Karpas-422 (cell line): ENCODE measurements at regions not wholly inside any gene's neighbourhood (a gene's known extent, or its start where the extent isn't known, plus 50 kb on each side); places are given as distances from the start of the nearest gene placed in this dataset.

Source experiments
- DNase-seq: peaks from one replicate; pipeline ENCODE4 v3.0.0-alpha.2; 2015
- H2AFZ ChIP-seq: fragments of 200-600 bp; sonication (generic); 2 replicates; pipeline ENCODE4 v1.6.1; 2014; ENCODE audit warnings: antibody characterized with exemption, low read length, mixed read lengths
- H3K27ac ChIP-seq: fragments of 200-600 bp; sonication (generic); 2 replicates; pipeline ENCODE4 v1.5.1; 2014; ENCODE audit warnings: mild to moderate bottlenecking, low read length, moderate library complexity
- H3K27me3 ChIP-seq: fragments of 200-600 bp; sonication (generic); 2 replicates; pipeline ENCODE4 v1.6.1; 2014; ENCODE audit warnings: low read length, mixed read lengths
- H3K36me3 ChIP-seq: fragments of 200-600 bp; sonication (generic); 2 replicates; pipeline ENCODE4 v1.6.1; 2014; ENCODE audit warnings: low read length, mixed read lengths; ENCODE audit not compliant: insufficient read depth
- H3K4me1 ChIP-seq: fragments of 200-600 bp; sonication (generic); 2 replicates; pipeline ENCODE4 v1.6.1; 2014; ENCODE audit warnings: mild to moderate bottlenecking, low read length, mixed read lengths
- H3K4me2 ChIP-seq: fragments of 200-600 bp; sonication (generic); 2 replicates; pipeline ENCODE4 v1.6.1; 2014; ENCODE audit warnings: low read length, low read depth, mild to moderate bottlenecking; ENCODE audit not compliant: poor library complexity, severe bottlenecking
- H3K4me3 ChIP-seq: fragments of 200-600 bp; sonication (generic); 2 replicates; pipeline ENCODE4 v1.5.1; 2014; ENCODE audit warnings: mild to moderate bottlenecking, antibody characterized with exemption, low read length, mixed read lengths
- H3K79me2 ChIP-seq: fragments of 200-600 bp; sonication (generic); 2 replicates; pipeline ENCODE4 v1.6.1; 2014; ENCODE audit warnings: mild to moderate bottlenecking, low read length, mixed read lengths
- H3K9ac ChIP-seq: fragments of 200-600 bp; sonication (generic); 2 replicates; pipeline ENCODE4 v1.6.0; 2014; ENCODE audit warnings: low read length
- H3K9me2 ChIP-seq: fragments of 200-600 bp; sonication (generic), shearing (Covaris generic); replicated peaks from 2 replicates; pipeline ENCODE4 v1.6.0; 2014; ENCODE audit warnings: mild to moderate bottlenecking, low read length, moderate library complexity; ENCODE audit not compliant: insufficient read depth
- H3K9me3 ChIP-seq: fragments of 300-700, 200-600 bp; sonication (generic); 2 replicates; pipeline ENCODE4 v1.6.1; 2014; ENCODE audit warnings: low read length, mixed read lengths
- H4K20me1 ChIP-seq: fragments of 200-600 bp; sonication (generic); 2 replicates; pipeline ENCODE4 v1.6.1; 2014; ENCODE audit warnings: mild to moderate bottlenecking, antibody characterized with exemption, low read length, low read depth; ENCODE audit not compliant: insufficient read depth

- Histone ChIP-seq H2AFZ (no peak overlapping the region), H3K36me3 (no peaks in the 10 kb centered on the region), H3K79me2 (no peaks in the 10 kb centered on the region), H3K9me2 (no peaks in the 10 kb centered on the region), H3K4me3 (no peak overlapping the region), H3K9ac (no peak overlapping the region), H4K20me1 (no peaks in the 10 kb centered on the region), H3K4me2 (no peak overlapping the region), H3K9me3 (no peaks in the 10 kb centered on the region), H3K27ac (no peak overlapping the region), H3K27me3 (no peaks in the 10 kb centered on the region), H3K4me1 (no peaks in the 10 kb centered on the region)
- DNase-seq: no peak
These were observed 152.5 kb upstream of the CADM1 start for GRCh38 chr11:115656669-115657068.

DNA sequence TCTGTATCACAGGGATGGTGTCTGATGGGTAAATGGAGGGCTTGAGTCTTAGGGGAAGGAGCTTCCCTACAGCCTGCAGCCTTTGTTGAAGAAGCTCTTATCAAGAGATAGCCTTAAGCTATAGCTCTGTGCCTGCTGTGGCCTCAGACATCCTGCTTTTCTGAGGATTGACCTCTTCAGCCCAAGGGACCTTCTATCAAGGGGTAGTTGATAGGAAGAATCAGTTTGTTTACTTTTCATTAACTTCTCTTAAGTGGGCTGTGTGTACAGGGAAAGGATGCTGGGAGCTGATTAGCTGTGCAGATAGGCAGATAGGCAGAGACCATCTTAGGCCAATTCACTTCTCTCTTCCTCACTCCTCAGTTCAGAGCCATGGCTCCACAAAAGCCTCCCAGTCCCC lies 151.8 kb upstream of the CADM1 start:
- no peak overlapping the region for H3K9ac ChIP-seq
- no peaks in the 10 kb centered on the region for H3K4me1 ChIP-seq
- no peak overlapping the region for H2AFZ ChIP-seq
- H3K27me3 ChIP-seq: no peaks in the 10 kb centered on the region
- H3K9me2 ChIP-seq: no peaks in the 10 kb centered on the region
- no peaks in the 10 kb centered on the region for H4K20me1 ChIP-seq
- H3K79me2 ChIP-seq: no peaks in the 10 kb centered on the region
- H3K4me2 ChIP-seq: no peak overlapping the region
- no peak overlapping the region for H3K27ac ChIP-seq
- H3K4me3 ChIP-seq: no peak overlapping the region
- no peaks in the 10 kb centered on the region for H3K36me3 ChIP-seq
- no peak for DNase-seq
- H3K9me3 ChIP-seq: no peaks in the 10 kb centered on the region

DNA sequence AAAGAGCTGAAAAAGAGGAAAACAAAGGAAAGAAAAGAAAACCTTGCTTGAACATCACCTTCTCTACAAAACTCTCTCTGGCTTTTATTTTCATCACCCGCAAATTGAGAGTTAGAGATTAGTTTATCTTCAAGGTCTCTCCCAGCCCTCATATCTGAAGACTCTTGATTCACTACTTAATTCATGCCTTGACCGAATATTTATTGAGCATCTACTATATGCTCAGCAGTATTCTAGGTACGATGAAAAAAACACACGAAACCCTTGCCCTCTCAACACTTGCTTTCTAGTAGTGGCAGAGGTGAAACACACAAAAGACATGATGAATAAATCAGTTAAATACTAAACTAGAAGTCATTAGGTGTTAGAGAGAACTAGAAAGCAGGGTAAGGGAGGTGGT lies 150.6 kb upstream of the CADM1 start:
- no peak overlapping the region for H2AFZ ChIP-seq
- no peak overlapping the region for H3K9ac ChIP-seq
- H3K4me2 ChIP-seq: no peak overlapping the region

GRCh38 chr11:115653926-115654325 lies 149.7 kb upstream of the CADM1 start:
- Histone ChIP-seq H3K79me2 (no peaks in the 10 kb centered on the region), H3K9me2 (no peaks in the 10 kb centered on the region), H3K4me3 (no peak overlapping the region), H2AFZ (no peak overlapping the region), H3K4me2 (no peak overlapping the region), H3K4me1 (no peaks in the 10 kb centered on the region), H4K20me1 (no peaks in the 10 kb centered on the region), H3K27ac (no peak overlapping the region), H3K9me3 (no peaks in the 10 kb centered on the region), H3K36me3 (no peaks in the 10 kb centered on the region), H3K27me3 (no peaks in the 10 kb centered on the region), H3K9ac (no peak overlapping the region)
- no peak for DNase-seq

More for the DNA sequence above, 150.6 kb upstream of the CADM1 start:
- H3K36me3 ChIP-seq: no peaks in the 10 kb centered on the region
- H3K9me3 ChIP-seq: no peaks in the 10 kb centered on the region
- no peaks in the 10 kb centered on the region for H4K20me1 ChIP-seq
- H3K27me3 ChIP-seq: no peaks in the 10 kb centered on the region
- DNase-seq: no peak
- no peaks in the 10 kb centered on the region for H3K4me1 ChIP-seq
- H3K9me2 ChIP-seq: no peaks in the 10 kb centered on the region
- no peaks in the 10 kb centered on the region for H3K79me2 ChIP-seq
- H3K4me3 ChIP-seq: no peak overlapping the region
- H3K27ac ChIP-seq: no peak overlapping the region

- Histone ChIP-seq H3K27me3 (no peaks in the 10 kb centered on the region), H3K4me3 (no peak overlapping the region), H3K27ac (no peak overlapping the region), H2AFZ (no peak overlapping the region), H4K20me1 (no peaks in the 10 kb centered on the region), H3K9me2 (no peaks in the 10 kb centered on the region), H3K9me3 (no peaks in the 10 kb centered on the region), H3K9ac (no peak overlapping the region), H3K79me2 (no peaks in the 10 kb centered on the region), H3K4me2 (no peak overlapping the region), H3K4me1 (no peaks in the 10 kb centered on the region), H3K36me3 (no peaks in the 10 kb centered on the region)
- DNase-seq: no peak
These were observed 148.9 kb upstream of the CADM1 start for GRCh38 chr11:115653076-115653475.

GRCh38 chr11:115652496-115652895 lies 148.3 kb upstream of the CADM1 start:
- Histone ChIP-seq H2AFZ (no peak overlapping the region), H3K79me2 (no peaks in the 10 kb centered on the region), H3K36me3 (no peaks in the 10 kb centered on the region), H3K9ac (no peak overlapping the region), H3K4me2 (no peak overlapping the region), H4K20me1 (no peaks in the 10 kb centered on the region), H3K4me1 (no peaks in the 10 kb centered on the region), H3K9me3 (no peaks in the 10 kb centered on the region), H3K27me3 (no peaks in the 10 kb centered on the region), H3K27ac (no peak overlapping the region), H3K9me2 (no peaks in the 10 kb centered on the region), H3K4me3 (no peak overlapping the region)
- no peak for DNase-seq

- H3K9me2 ChIP-seq: no peaks in the 10 kb centered on the region
- no peak for DNase-seq
- no peaks in the 10 kb centered on the region for H3K27me3 ChIP-seq
- H3K4me2 ChIP-seq: no peak overlapping the region
- no peak overlapping the region for H3K27ac ChIP-seq
- H3K9ac ChIP-seq: no peak overlapping the region
- H3K4me3 ChIP-seq: no peak overlapping the region
- no peaks in the 10 kb centered on the region for H3K9me3 ChIP-seq
- no peaks in the 10 kb centered on the region for H4K20me1 ChIP-seq
- no peak overlapping the region for H2AFZ ChIP-seq
- no peaks in the 10 kb centered on the region for H3K36me3 ChIP-seq
- H3K79me2 ChIP-seq: no peaks in the 10 kb centered on the region
- no peaks in the 10 kb centered on the region for H3K4me1 ChIP-seq
These were observed 147.9 kb upstream of the CADM1 start for GRCh38 chr11:115652094-115652493.

- H3K27me3 ChIP-seq: no peaks in the 10 kb centered on the region
- H3K79me2 ChIP-seq: no peaks in the 10 kb centered on the region
- H2AFZ ChIP-seq: no peak overlapping the region
- H3K4me2 ChIP-seq: no peak overlapping the region
- no peak overlapping the region for H3K4me3 ChIP-seq
- no peak overlapping the region for H3K27ac ChIP-seq
- no peaks in the 10 kb centered on the region for H3K36me3 ChIP-seq
- H3K9me3 ChIP-seq: no peaks in the 10 kb centered on the region
- H3K9me2 ChIP-seq: no peaks in the 10 kb centered on the region
- H3K9ac ChIP-seq: no peak overlapping the region
- DNase-seq: no peak
- H3K4me1 ChIP-seq: no peaks in the 10 kb centered on the region
- no peaks in the 10 kb centered on the region for H4K20me1 ChIP-seq
These were observed 145.2 kb upstream of the CADM1 start for GRCh38 chr11:115649461-115649860.
